ENCODE measurements at regions not wholly inside any gene's neighbourhood (a gene's known extent, or its start where the extent isn't known, plus 50 kb on each side); places are given as distances from the start of the nearest gene placed in this dataset.
"Not testable (repeated sequence)": the region's sequence is repeated elsewhere in the genome, so short reads cannot be mapped to it uniquely, and the experiment has no call there.

DNA sequence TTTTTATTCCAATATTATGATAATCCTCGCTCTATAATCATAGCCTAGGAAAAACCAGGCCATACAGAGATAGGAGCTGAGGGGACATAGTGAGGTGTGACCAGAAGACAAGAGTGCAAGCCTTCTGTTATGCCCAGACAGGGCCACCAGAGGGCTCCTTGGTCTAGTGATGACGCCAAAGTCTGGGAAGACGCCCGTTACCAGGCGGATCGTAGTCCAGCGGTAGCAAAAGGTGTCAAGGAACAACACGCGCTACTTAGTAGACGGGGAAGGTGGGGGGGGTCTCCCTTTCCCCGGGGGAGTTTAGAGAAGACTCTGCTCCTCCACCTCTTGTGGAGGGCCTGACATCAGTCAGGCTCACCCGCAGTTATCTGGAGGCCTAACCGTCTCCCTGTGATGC, 253.8 kb upstream of the RGPD4 start:
- POLR2A ChIA-PET = not testable (repeated sequence)

DNA sequence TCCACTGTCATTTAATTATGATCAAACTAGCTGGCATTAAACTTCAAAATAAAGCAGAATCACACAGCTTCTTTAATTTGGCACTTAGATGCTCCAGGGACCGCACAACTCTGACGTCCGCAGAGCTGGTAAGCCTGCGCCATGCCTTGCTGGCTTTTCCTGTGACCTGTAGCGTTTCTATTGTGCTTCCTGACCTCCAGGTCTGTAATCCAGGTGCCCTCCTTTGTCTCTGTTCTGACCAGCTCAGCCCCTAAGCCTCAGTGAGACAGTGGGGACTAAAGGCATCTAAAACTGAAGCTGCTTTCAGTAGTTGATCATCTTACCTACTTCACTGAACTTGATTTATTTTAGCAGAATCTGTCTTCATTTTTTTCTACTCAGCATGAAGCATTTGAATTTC, 249.7 kb upstream of the RGPD4 start:
- ATAC-seq (no peak), DNase-seq (no peak)
- H3K36me3 Mint-ChIP-seq = no peaks in the 10 kb centered on the region
- H3K4me3 Mint-ChIP-seq = no peak overlapping the region
- no peak overlapping the region for H3K27ac Mint-ChIP-seq
- peaks cover 0 to 2% (median 0%) of the 10 kb centered on the region in 4 donors for H3K4me1 Mint-ChIP-seq
- H3K9me3 Mint-ChIP-seq = peaks cover 0 to 2% (median 0%) of the 10 kb centered on the region in 9 donors
- H3K27me3 Mint-ChIP-seq = no peaks in the 10 kb centered on the region
- POLR2A ChIA-PET = no interaction called here

More for the DNA sequence above, 253.8 kb upstream of the RGPD4 start:
- not testable (repeated sequence) for H3K9me3 Mint-ChIP-seq, H3K4me1 Mint-ChIP-seq, H3K36me3 Mint-ChIP-seq, H3K4me3 Mint-ChIP-seq, H3K27me3 Mint-ChIP-seq, ATAC-seq, H3K27ac Mint-ChIP-seq, DNase-seq

DNA sequence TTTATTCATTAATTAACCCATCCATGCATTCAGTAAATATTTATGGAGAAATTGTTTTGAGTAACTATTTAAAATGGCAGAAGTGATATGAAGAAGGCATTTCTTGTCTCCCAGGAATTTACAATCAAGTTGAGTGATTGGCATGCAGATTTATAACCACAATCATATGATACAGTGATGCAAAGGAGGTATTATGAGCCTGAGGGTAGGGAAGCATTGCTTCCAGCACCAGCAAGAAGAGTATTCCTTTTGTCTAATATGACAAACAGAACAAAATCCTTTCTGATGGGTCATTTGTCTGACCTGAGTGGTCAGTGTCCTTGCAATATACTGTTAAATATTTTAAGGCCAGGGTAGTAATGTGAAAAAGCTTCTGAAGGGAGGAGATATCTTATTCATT, 244.2 kb upstream of the RGPD4 start:
- Mint-ChIP-seq H3K27ac (no peak overlapping the region), H3K4me3 (no peak overlapping the region), H3K27me3 (no peaks in the 10 kb centered on the region), H3K4me1 (no peaks in the 10 kb centered on the region), H3K36me3 (no peaks in the 10 kb centered on the region), H3K9me3 (peaks cover 0 to 29% (median 4%) of the 10 kb centered on the region in 9 donors)
- POLR2A ChIA-PET = no interaction called here
- no peak for DNase-seq
- ATAC-seq = no peak

DNA sequence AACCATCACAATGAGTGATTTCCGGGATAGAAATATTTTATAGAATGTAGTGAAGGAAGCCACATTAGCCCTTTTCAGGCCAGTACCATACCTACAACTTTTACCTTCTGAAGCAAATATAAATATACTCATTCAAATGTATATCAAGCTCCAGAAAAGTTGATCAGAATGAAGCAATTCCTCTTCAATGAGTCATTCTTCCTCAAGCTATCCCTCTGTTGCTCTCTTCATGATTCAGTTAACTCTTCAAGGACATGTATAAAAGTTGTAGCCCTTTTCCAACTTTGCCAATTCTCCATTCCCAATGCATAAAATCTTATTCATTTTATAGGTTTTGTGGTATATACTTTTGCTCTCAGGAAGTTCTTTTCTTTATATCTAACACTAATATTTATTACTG, 242.1 kb upstream of the RGPD4 start:
- no peak for ATAC-seq
- POLR2A ChIA-PET = no interaction called here
- DNase-seq = no peak
- H3K27ac Mint-ChIP-seq = no peak overlapping the region
- H3K27me3 Mint-ChIP-seq = no peaks in the 10 kb centered on the region
- no peaks in the 10 kb centered on the region for H3K4me1 Mint-ChIP-seq
- H3K9me3 Mint-ChIP-seq = peaks cover 0 to 29% (median 4%) of the 10 kb centered on the region in 9 donors
- no peaks in the 10 kb centered on the region for H3K36me3 Mint-ChIP-seq
- no peak overlapping the region for H3K4me3 Mint-ChIP-seq

DNA sequence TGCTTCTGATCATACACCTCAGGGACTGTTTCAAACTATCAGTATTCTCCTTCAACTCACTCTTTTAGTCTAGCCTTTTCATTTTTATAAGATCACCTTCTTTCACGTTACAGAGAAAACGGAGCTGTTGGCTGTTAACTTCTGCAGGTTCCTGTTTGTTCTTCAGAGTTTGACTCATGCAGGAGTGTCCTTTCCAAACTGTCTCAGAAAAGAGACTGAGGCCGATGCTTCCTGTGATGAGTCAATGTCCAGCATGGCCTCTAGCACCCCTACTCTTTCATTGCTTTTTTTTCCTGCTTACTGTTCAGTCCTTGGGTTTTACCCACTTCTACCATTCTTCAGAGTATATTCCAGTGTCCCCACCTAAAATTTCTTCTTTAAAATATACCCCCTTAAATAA, 240.8 kb upstream of the RGPD4 start:
- POLR2A ChIA-PET = no interaction called here
- H3K9me3 Mint-ChIP-seq = peaks cover 0 to 29% (median 4%) of the 10 kb centered on the region in 9 donors
- H3K4me1 Mint-ChIP-seq = no peaks in the 10 kb centered on the region
- H3K27ac Mint-ChIP-seq = no peak overlapping the region
- H3K27me3 Mint-ChIP-seq = no peaks in the 10 kb centered on the region
- no peak overlapping the region for H3K4me3 Mint-ChIP-seq
- H3K36me3 Mint-ChIP-seq = no peaks in the 10 kb centered on the region
- DNase-seq (no peak), ATAC-seq (no peak)

DNA sequence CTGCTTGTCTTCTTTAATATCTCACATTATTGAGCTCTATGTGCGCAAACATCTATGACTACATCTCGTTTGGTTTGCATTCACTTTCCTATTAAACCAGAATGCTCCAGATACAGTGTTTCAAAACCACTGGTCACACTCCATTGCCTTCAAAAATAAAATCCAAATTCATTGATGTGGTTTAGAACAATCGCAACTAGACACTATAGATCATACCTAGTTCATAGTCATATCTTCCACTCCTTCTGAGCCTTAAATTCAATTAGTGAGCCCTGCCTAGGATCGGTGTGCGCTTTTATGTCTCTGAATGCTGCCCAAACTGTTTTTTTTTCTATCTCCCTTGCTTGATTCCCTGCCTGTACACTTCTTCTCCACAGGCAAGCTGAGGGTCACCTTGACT, 238.5 kb upstream of the RGPD4 start:
- no peaks in the 10 kb centered on the region for H3K4me1 Mint-ChIP-seq
- no peaks in the 10 kb centered on the region for H3K27me3 Mint-ChIP-seq
- POLR2A ChIA-PET = no interaction called here
- H3K27ac Mint-ChIP-seq = no peak overlapping the region
- H3K4me3 Mint-ChIP-seq = no peak overlapping the region
- peaks cover 0 to 21% (median 4%) of the 10 kb centered on the region in 9 donors for H3K9me3 Mint-ChIP-seq
- DNase-seq = no peak
- no peak for ATAC-seq
- H3K36me3 Mint-ChIP-seq = no peaks in the 10 kb centered on the region

DNA sequence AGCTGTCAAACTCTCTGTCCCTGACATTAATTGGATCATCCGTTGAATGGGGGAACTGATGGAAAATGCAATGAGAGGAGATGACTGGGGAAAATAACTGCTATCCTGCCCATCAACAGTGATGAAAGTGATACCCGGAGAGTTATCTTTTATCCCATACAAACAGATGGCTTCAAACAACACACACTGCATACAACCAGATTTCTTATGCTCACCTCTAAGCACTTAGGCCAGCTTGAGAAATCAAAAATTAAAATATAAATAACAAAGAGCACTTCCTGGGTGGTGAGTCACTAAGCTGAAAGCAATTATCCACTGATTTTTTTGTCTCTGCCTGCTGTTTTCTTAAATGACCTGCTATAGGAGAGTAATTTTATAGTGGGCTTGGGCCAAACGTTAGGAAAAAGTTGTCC, 237.6 kb upstream of the RGPD4 start:
- no peaks in the 10 kb centered on the region for H3K36me3 Mint-ChIP-seq
- ATAC-seq = no peak
- peaks cover 0 to 14% (median 5%) of the 10 kb centered on the region in 9 donors for H3K9me3 Mint-ChIP-seq
- DNase-seq = no peak
- no peak overlapping the region for H3K4me3 Mint-ChIP-seq
- H3K4me1 Mint-ChIP-seq = no peaks in the 10 kb centered on the region
- POLR2A ChIA-PET = no interaction called here
- no peak overlapping the region for H3K27ac Mint-ChIP-seq
- no peaks in the 10 kb centered on the region for H3K27me3 Mint-ChIP-seq

DNA sequence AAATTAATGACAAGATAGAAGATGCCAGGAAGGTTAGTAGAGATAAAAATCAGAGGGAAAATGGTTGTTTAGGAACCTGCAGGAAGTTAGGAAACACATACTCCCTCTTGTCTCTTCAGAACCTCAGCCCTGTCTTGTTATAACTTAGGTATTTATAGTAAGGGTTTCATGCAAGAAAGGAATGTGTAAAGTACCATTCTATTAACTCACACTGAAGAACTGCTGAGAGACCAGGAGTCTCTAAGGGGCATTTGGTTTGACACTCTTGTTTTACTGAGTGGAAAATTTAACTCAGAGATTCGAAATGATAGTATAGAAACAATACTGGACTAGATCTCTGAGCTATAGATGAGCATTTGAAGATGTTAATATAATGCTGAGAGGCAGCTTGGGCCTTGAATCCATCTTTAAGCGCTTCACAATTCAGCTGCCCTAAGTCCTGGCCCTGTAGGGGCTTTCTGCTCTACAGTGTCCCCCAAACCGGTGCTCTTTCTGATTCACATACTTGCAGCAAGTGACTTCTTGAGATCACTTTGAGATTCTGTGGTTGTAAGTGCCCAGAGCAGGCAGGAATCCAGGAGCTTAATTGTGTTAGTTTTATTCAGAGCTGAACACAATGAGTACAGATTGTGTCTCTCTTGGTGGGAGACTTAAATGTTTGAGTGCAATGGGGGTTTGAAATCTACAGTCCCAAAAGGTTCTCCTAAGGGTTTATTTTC, 235.0 kb upstream of the RGPD4 start:
- Mint-ChIP-seq H3K27ac (no peak overlapping the region), H3K4me3 (no peak overlapping the region), H3K36me3 (no peaks in the 10 kb centered on the region), H3K27me3 (no peaks in the 10 kb centered on the region), H3K9me3 (peaks cover 0 to 6% (median 2%) of the 10 kb centered on the region in 9 donors), H3K4me1 (no peaks in the 10 kb centered on the region)
- DNase-seq = no peak
- ATAC-seq = no peak
- POLR2A ChIA-PET = no interaction called here

DNA sequence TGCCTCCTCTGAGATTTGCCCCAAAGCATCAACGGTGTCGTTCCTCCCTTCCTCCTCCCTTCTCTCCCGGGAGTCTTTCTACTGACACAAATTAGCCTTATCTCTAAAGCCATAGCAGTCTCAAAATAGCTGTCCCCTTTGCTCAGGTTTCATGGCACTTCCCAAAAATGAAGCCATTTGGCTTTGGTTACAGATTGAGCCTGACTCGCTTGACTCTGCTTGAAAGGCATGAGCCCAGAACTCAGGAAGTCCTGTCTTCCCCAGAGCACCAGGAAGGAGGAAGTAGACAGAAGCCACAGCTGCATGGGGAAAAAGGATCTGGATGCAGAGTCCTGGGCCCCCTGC, 234.4 kb upstream of the RGPD4 start:
- POLR2A ChIA-PET = no interaction called here
- DNase-seq = no peak
- Mint-ChIP-seq H3K27me3 (no peaks in the 10 kb centered on the region), H3K36me3 (no peaks in the 10 kb centered on the region), H3K4me1 (no peaks in the 10 kb centered on the region), H3K27ac (no peak overlapping the region), H3K4me3 (no peak overlapping the region), H3K9me3 (peaks cover 0 to 6% (median 2%) of the 10 kb centered on the region in 9 donors)
- ATAC-seq = no peak

DNA sequence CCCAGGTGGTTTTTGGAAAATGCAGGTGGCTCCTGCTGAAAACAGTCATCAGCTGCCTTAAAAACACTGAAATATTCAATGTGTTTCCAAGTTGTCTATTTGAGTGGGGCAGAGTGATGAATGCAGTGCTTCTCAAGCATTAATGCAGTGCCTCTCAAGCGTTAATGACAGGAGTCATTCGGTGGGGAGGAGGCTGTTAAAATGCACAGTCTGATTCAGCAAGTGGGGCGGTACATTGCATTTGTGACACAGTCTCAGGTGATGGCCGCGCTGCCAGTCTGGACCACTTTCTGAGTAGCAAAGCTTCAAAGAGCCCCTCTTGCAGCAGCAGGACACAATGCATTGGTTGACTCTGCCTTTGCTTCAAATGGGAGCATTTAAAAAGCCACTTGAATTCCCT, 231.4 kb upstream of the RGPD4 start:
- H3K27me3 Mint-ChIP-seq = no peaks in the 10 kb centered on the region
- peaks cover 0 to 10% (median 2%) of the 10 kb centered on the region in 9 donors for H3K9me3 Mint-ChIP-seq
- no peak overlapping the region for H3K27ac Mint-ChIP-seq
- no peak overlapping the region for H3K4me3 Mint-ChIP-seq
- POLR2A ChIA-PET = no interaction called here
- DNase-seq = no peak
- no peak for ATAC-seq
- no peaks in the 10 kb centered on the region for H3K36me3 Mint-ChIP-seq
- H3K4me1 Mint-ChIP-seq = no peaks in the 10 kb centered on the region

DNA sequence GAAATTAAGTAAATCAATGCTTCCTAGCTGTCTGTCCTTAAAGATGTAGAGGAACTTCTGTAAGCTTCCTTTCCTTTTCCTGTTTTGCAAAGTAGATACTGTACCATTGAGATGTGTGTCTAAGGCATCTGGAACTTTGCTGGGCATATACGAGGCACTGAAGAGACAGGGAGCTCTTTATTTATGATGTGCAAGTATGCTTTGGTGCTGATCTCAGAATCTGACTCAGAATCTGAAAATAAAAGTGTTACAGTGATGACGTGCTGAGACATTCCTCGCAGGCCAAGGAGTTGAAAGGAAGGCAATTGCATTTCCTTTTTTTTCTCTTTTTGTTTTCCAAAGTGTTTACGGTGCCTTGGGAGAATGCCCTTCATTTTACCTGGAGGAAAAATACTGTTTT, 230.9 kb upstream of the RGPD4 start:
- Mint-ChIP-seq H3K4me3 (no peak overlapping the region), H3K27ac (no peak overlapping the region), H3K4me1 (no peaks in the 10 kb centered on the region), H3K27me3 (no peaks in the 10 kb centered on the region), H3K36me3 (no peaks in the 10 kb centered on the region), H3K9me3 (peaks cover 0 to 10% (median 2%) of the 10 kb centered on the region in 9 donors)
- ATAC-seq (no peak), DNase-seq (no peak)
- POLR2A ChIA-PET = no interaction called here

DNA sequence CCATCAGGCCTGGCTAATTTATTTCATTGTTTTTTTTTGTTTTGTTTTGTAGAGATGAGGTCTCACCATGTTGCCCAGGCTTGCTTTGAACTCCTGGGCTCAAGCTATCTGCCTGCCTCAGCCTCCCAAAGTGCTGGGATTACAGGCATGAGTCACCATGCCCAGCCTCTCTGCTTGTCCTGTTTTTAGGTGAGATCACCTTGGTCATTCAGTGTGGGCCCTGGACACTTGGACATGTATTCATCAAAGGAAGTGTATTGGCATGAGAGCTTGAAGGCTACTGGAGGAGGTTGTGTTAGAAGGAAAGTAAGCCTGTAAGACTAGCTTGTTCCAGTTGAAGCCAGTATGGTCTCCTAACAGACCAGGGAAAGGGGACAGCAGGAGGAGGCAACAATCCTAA, 229.2 kb upstream of the RGPD4 start:
- no peaks in the 10 kb centered on the region for H3K27me3 Mint-ChIP-seq
- DNase-seq (no peak), ATAC-seq (no peak)
- peaks cover 0 to 13% (median 2%) of the 10 kb centered on the region in 9 donors for H3K9me3 Mint-ChIP-seq
- H3K36me3 Mint-ChIP-seq = no peaks in the 10 kb centered on the region
- H3K4me3 Mint-ChIP-seq = no peak overlapping the region
- H3K27ac Mint-ChIP-seq = no peak overlapping the region
- no peaks in the 10 kb centered on the region for H3K4me1 Mint-ChIP-seq
- POLR2A ChIA-PET = no interaction called here

DNA sequence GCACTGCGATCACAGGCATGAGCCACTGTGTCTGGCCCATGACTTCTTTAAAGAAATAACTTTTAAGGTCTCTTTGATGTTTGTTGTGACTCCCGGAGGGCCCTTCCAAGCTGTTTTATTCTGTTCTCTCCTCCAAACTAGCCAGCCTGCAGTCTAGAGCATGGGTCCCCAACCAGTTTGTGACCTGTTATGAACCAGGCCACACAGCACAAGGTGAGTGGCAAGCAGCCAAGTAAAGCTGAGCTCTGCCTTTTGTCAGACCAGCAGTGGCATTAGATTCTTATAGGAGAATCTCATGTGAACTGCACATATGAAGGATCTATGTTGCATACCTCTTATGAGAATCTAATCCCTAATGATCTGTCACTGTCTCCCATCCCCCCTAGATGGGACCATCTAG, 223.9 kb upstream of the RGPD4 start:
- no peak for DNase-seq
- Mint-ChIP-seq H3K27me3 (no peaks in the 10 kb centered on the region), H3K36me3 (no peaks in the 10 kb centered on the region), H3K27ac (no peak overlapping the region), H3K4me1 (no peaks in the 10 kb centered on the region), H3K4me3 (no peak overlapping the region), H3K9me3 (peaks cover 0 to 12% (median under 1%) of the 10 kb centered on the region in 9 donors)
- POLR2A ChIA-PET = no interaction called here
- no peak for ATAC-seq

DNA sequence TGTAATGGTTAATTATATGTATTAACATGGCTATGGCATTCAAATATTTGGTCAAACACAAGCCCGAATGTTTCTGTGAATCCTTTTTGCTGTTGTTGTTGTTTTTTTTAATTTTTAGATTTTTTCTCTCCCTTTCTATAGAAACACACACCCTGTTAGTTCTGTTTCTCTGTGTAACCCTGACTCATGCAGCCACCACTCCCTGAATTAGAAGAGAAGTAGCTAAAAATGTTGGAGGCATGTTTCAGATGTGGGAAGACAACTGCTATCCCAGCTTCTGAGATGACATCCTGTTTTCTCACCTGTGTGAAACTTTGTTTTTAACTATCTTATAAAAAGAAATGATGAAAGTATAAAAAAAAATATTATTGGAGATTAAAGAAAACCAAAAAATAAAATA, 219.6 kb upstream of the RGPD4 start:
- ATAC-seq (no peak), DNase-seq (no peak)
- Mint-ChIP-seq H3K9me3 (peaks cover 0 to 7% (median 0%) of the 10 kb centered on the region in 9 donors), H3K4me3 (no peak overlapping the region), H3K27ac (no peak overlapping the region), H3K36me3 (no peaks in the 10 kb centered on the region), H3K4me1 (no peaks in the 10 kb centered on the region), H3K27me3 (no peaks in the 10 kb centered on the region)
- POLR2A ChIA-PET = no interaction called here

All from naive thymus-derived CD8-positive, alpha-beta T cell (primary cell).